ENCODE measurements at regions not wholly inside any gene's neighbourhood (a gene's known extent, or its start where the extent isn't known, plus 50 kb on each side); places are given as distances from the start of the nearest gene placed in this dataset.

- TF ChIP-seq ZBTB25 (CRISPR knock-in tag; IDR thresholded peaks at IDR 0.05) (no peak), ZBTB21 (CRISPR knock-in tag; IDR thresholded peaks at IDR 0.05) (no peak), ARNTL (CRISPR knock-in tag; IDR thresholded peaks at IDR 0.05) (no peak), ZNF292 (CRISPR knock-in tag; IDR thresholded peaks at IDR 0.05; ENCODE audit: borderline replicate concordance, low read depth) (no peak), POLR2A (IDR thresholded peaks at IDR 0.05; ENCODE audit: insufficient read depth in 1 of 2, low read depth in 2 of 2, low read length in 2 of 2) (no peak)
- TF ChIP-seq, protein P1, sequence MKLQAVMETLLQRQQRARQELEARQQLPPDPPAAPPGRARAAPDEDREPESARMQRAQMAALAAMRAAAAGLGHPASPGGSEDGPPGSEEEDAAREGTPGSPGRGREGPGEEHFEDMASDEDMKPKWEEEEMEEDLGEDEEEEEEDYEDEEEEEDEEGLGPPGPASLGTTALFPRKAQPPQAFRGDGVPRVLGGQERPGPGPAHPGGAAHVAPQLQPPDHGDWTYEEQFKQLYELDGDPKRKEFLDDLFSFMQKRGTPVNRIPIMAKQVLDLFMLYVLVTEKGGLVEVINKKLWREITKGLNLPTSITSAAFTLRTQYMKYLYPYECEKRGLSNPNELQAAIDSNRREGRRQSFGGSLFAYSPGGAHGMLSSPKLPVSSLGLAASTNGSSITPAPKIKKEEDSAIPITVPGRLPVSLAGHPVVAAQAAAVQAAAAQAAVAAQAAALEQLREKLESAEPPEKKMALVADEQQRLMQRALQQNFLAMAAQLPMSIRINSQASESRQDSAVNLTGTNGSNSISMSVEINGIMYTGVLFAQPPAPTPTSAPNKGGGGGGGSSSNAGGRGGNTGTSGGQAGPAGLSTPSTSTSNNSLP (IDR thresholded peaks at IDR 0.05; ENCODE audit: low read depth, low read length) = no peak
These were observed 429.5 kb downstream of the TLE1 start for GRCh38 chr9:81259896-81260295.
